Vagina (tissue), 2 donors: ENCODE measurements at regions not wholly inside any gene's neighbourhood (a gene's known extent, or its start where the extent isn't known, plus 50 kb on each side); places are given as distances from the start of the nearest gene placed in this dataset.

Source experiments
- CTCF ChIP-seq, 3 experiments: fragments of 450-650 bp in 2 of 3; fragments of 200-600 bp in 1 of 3; sonication (generic) in 1 of 3; IDR thresholded peaks; one replicate each; pipeline ENCODE4 v1.5.1; 2017 to 2019; ENCODE audit warnings: antibody characterized with exemption in 3 of 3, mild to moderate bottlenecking in 2 of 3, moderate library complexity in 2 of 3
- POLR2A ChIP-seq, 2 donors: fragments of 450-650 bp; IDR thresholded peaks; one replicate each; pipeline ENCODE4 v1.6.1; 2017; ENCODE audit warnings: antibody characterized with exemption in 2 of 2, mild to moderate bottlenecking in 2 of 2, moderate library complexity in 2 of 2
- POLR2AphosphoS5 ChIP-seq, 2 donors: sonication (generic); formaldehyde crosslinking; IDR thresholded peaks; one replicate each; pipeline ENCODE4 v1.9.0; 2017; ENCODE audit warnings: antibody characterized with exemption in 2 of 2, mild to moderate bottlenecking in 2 of 2, low read depth in 1 of 2; ENCODE audit not compliant: insufficient read depth in 1 of 2

GRCh38 chr6:47416396-47417345 lies 60.9 kb upstream of the CD2AP start:
- TF ChIP-seq CTCF (IDR thresholded peaks at IDR 0.05), result no peak
- no peak for TF ChIP-seq POLR2AphosphoS5 (IDR thresholded peaks at IDR 0.05; ENCODE audit: insufficient read depth in 1 of 2, low read depth in 1 of 2)
- no peak for TF ChIP-seq POLR2A (IDR thresholded peaks at IDR 0.05)
